ENCODE measurements at regions not wholly inside any gene's neighbourhood (a gene's known extent, or its start where the extent isn't known, plus 50 kb on each side); places are given as distances from the start of the nearest gene placed in this dataset.

- intact Hi-C loops (cut with DNase I; ENCODE audit: low total_unique reads) = no loop called here
- Histone ChIP-seq H3K4me3 (no peak overlapping the region), H3K27me3 (no peaks in the 10 kb centered on the region), H3K27ac (no peak overlapping the region), H3K4me1 (no peaks in the 10 kb centered on the region), H3K9me3 (no peaks in the 10 kb centered on the region), H3K36me3 (no peaks in the 10 kb centered on the region)
- WGBS, 2 donors (ENCODE audit: low coverage in 1 of 2) = 85 to 90% methylated on average over 1 to 2 of the region's 2 CpGs
- no peak for DNase-seq
- no peak for TF ChIP-seq POLR2AphosphoS5 (IDR thresholded peaks at IDR 0.05)
- TF ChIP-seq, protein P1, sequence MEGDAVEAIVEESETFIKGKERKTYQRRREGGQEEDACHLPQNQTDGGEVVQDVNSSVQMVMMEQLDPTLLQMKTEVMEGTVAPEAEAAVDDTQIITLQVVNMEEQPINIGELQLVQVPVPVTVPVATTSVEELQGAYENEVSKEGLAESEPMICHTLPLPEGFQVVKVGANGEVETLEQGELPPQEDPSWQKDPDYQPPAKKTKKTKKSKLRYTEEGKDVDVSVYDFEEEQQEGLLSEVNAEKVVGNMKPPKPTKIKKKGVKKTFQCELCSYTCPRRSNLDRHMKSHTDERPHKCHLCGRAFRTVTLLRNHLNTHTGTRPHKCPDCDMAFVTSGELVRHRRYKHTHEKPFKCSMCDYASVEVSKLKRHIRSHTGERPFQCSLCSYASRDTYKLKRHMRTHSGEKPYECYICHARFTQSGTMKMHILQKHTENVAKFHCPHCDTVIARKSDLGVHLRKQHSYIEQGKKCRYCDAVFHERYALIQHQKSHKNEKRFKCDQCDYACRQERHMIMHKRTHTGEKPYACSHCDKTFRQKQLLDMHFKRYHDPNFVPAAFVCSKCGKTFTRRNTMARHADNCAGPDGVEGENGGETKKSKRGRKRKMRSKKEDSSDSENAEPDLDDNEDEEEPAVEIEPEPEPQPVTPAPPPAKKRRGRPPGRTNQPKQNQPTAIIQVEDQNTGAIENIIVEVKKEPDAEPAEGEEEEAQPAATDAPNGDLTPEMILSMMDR (IDR thresholded peaks at IDR 0.05) = no peak
- in situ Hi-C loops (cut with MboI; ENCODE audit: low pct_ligation_motif_present in 1 of 4, low pct_unique_long_range_greater_than_20kb in 1 of 4, low sequenced_read_pairs in 3 of 4) = no loop called here
Observed at GRCh38 chr11:112662554-112662953, 298.7 kb upstream of the NCAM1 start.

DNA sequence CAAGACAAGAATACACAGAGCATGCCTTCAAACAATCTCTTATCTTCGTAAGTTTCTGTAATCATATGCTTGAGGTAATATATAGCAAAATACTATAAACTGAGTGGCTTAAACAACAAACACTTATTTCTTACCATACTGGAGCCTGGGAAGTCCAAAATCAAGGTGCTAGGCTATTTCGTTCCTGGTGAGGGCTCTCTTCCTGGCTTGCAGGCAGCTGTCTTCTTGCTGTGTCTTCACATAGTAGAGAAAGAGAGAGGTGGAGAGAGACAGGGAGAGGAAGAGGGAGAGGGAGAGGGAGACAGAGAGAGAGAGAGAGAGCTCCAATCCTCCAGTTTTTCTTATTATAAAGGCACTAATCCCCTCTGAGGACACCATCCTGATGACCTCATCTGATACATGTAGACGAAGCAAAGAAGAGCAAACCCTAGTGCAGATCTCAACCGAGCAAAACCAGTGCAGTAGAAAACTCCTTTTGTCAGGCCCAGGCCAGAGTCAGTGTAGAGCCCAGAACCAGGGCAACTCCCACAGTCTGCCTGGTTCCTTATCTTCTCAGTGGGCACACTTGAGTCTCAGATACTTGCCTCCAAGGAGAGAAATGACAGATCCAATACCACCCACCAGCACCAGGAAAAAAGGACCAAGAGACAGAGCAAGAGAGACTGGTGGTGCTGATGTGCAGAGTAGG lies 297.1 kb upstream of the NCAM1 start:
- 80% methylated on average over 4 of the region's 4 CpGs; no CpG with 5 or more reads in 1 of the 2 donors for WGBS, 2 donors (ENCODE audit: low coverage in 1 of 2)
- H3K27ac ChIP-seq = no peak overlapping the region
- in situ Hi-C loops (cut with MboI; ENCODE audit: low pct_ligation_motif_present in 1 of 4, low pct_unique_long_range_greater_than_20kb in 1 of 4, low sequenced_read_pairs in 3 of 4) (no loop called here), intact Hi-C loops (cut with DNase I; ENCODE audit: low total_unique reads) (no loop called here)
- no peaks in the 10 kb centered on the region for H3K9me3 ChIP-seq
- TF ChIP-seq, protein P1 (IDR thresholded peaks at IDR 0.05) = no peak
- TF ChIP-seq POLR2AphosphoS5 (IDR thresholded peaks at IDR 0.05) = no peak
- H3K4me3 ChIP-seq = no peak overlapping the region
- no peaks in the 10 kb centered on the region for H3K4me1 ChIP-seq
- no peaks in the 10 kb centered on the region for H3K36me3 ChIP-seq
- no peaks in the 10 kb centered on the region for H3K27me3 ChIP-seq
- no peak for DNase-seq

GRCh38 chr11:112665291-112665690 lies 295.9 kb upstream of the NCAM1 start:
- H3K9me3 ChIP-seq = no peaks in the 10 kb centered on the region
- no peak overlapping the region for H3K4me3 ChIP-seq
- WGBS, 2 donors (ENCODE audit: low coverage in 1 of 2) = 76 to 100% methylated on average over 1 to 2 of the region's 2 CpGs
- DNase-seq = no peak
- H3K27me3 ChIP-seq = no peaks in the 10 kb centered on the region
- no peaks in the 10 kb centered on the region for H3K4me1 ChIP-seq
- TF ChIP-seq, protein P1 (IDR thresholded peaks at IDR 0.05) = no peak
- TF ChIP-seq POLR2A (IDR thresholded peaks at IDR 0.05) (no peak), POLR2AphosphoS5 (IDR thresholded peaks at IDR 0.05) (no peak), EP300 (IDR thresholded peaks at IDR 0.05; ENCODE audit: low read depth) (no peak)
- H3K27ac ChIP-seq = no peak overlapping the region
- in situ Hi-C loops (cut with MboI; ENCODE audit: low pct_ligation_motif_present in 1 of 4, low pct_unique_long_range_greater_than_20kb in 1 of 4, low sequenced_read_pairs in 3 of 4) = no loop called here
- intact Hi-C loops (cut with DNase I; ENCODE audit: low total_unique reads) = no loop called here
- H3K36me3 ChIP-seq = no peaks in the 10 kb centered on the region

- DNase-seq = no peak
- Histone ChIP-seq H3K27me3 (no peaks in the 10 kb centered on the region), H3K4me3 (no peak overlapping the region), H3K9me3 (no peaks in the 10 kb centered on the region), H3K27ac (no peak overlapping the region), H3K36me3 (no peaks in the 10 kb centered on the region), H3K4me1 (no peaks in the 10 kb centered on the region)
- TF ChIP-seq EP300 (IDR thresholded peaks at IDR 0.05; ENCODE audit: low read depth) = no peak
- intact Hi-C loops (cut with DNase I; ENCODE audit: low total_unique reads) (no loop called here), in situ Hi-C loops (cut with MboI; ENCODE audit: low pct_ligation_motif_present in 1 of 4, low pct_unique_long_range_greater_than_20kb in 1 of 4, low sequenced_read_pairs in 3 of 4) (no loop called here)
- WGBS, 2 donors (ENCODE audit: low coverage in 1 of 2) = 95% methylated on average over 1 of the region's 1 CpG; no CpG with 5 or more reads in 1 of the 2 donors
Observed at GRCh38 chr11:112666253-112666652, 295.0 kb upstream of the NCAM1 start.

All from transverse colon (tissue), 4 donors.